ENCODE measurements at regions not wholly inside any gene's neighbourhood (a gene's known extent, or its start where the extent isn't known, plus 50 kb on each side); places are given as distances from the start of the nearest gene placed in this dataset.

- no peak for TF ChIP-seq ESRRA (CRISPR knock-in tag; IDR thresholded peaks at IDR 0.05; ENCODE audit: borderline replicate concordance)
- TF ChIP-seq HMGXB4 (CRISPR knock-in tag; IDR thresholded peaks at IDR 0.05) = no peak
- no peak for TF ChIP-seq PREB (CRISPR knock-in tag; IDR thresholded peaks at IDR 0.05; ENCODE audit: borderline replicate concordance)
- no peak for TF ChIP-seq ARID4B (CRISPR knock-in tag; IDR thresholded peaks at IDR 0.05; ENCODE audit: borderline replicate concordance)
- TF ChIP-seq ZNF281 (CRISPR knock-in tag; IDR thresholded peaks at IDR 0.05) = no peak
- no peak for TF ChIP-seq GTF2I (CRISPR knock-in tag; conservative IDR thresholded peaks at IDR 0.05)
- no peak for TF ChIP-seq E2F4 (CRISPR knock-in tag; IDR thresholded peaks at IDR 0.05; ENCODE audit: borderline replicate concordance, low read depth)
- no peak for TF ChIP-seq RORB (CRISPR knock-in tag; IDR thresholded peaks at IDR 0.05)
- TF ChIP-seq ZNF317 (CRISPR knock-in tag; IDR thresholded peaks at IDR 0.05; ENCODE audit: borderline replicate concordance, low read depth) = no peak
- TF ChIP-seq HMGA2 (CRISPR knock-in tag; IDR thresholded peaks at IDR 0.05) = no peak
- TF ChIP-seq ATF6 (CRISPR knock-in tag; IDR thresholded peaks at IDR 0.05) = no peak
Measured at GRCh38 chr17:72545766-72546165, 424.9 kb downstream of the SOX9 start (continued).

GRCh38 chr17:72553051-72553755 lies 432.4 kb downstream of the SOX9 start:
- ChIA-PET CTCF (no interaction called here), POLR2A (no interaction called here)
- Mint-ChIP-seq H3K9me3 (peaks cover 22% of the 10 kb centered on the region), H3K36me3 (no peaks in the 10 kb centered on the region), H3K27me3 (ENCODE audit: low read depth) (no peaks in the 10 kb centered on the region), H3K27ac (no peak overlapping the region), H3K4me3 (no peak overlapping the region), H3K4me1 (no peaks in the 10 kb centered on the region)
- ATAC-seq (no peak), DNase-seq (ENCODE audit: low spot score) (no peak)
- TF ChIP-seq JUN (CRISPR knock-in tag; IDR thresholded peaks at IDR 0.05) (no peak), E2F5 (CRISPR knock-in tag; IDR thresholded peaks at IDR 0.05) (no peak), TEAD1 (CRISPR knock-in tag; IDR thresholded peaks at IDR 0.05) (no peak), ESRRA (CRISPR knock-in tag; IDR thresholded peaks at IDR 0.05; ENCODE audit: borderline replicate concordance) (no peak), ZNF219 (CRISPR knock-in tag; IDR thresholded peaks at IDR 0.05; ENCODE audit: borderline replicate concordance) (no peak), JAZF1 (CRISPR knock-in tag; IDR thresholded peaks at IDR 0.05) (no peak), NR3C1 (CRISPR knock-in tag; conservative IDR thresholded peaks at IDR 0.05; ENCODE audit: low read depth) (no peak), IRF1 (CRISPR knock-in tag; IDR thresholded peaks at IDR 0.05) (no peak), CBFB (CRISPR knock-in tag; IDR thresholded peaks at IDR 0.05; ENCODE audit: low read depth) (no peak)

All from WTC11 (cell line).